ENCODE measurements at regions not wholly inside any gene's neighbourhood (a gene's known extent, or its start where the extent isn't known, plus 50 kb on each side); places are given as distances from the start of the nearest gene placed in this dataset.

DNA sequence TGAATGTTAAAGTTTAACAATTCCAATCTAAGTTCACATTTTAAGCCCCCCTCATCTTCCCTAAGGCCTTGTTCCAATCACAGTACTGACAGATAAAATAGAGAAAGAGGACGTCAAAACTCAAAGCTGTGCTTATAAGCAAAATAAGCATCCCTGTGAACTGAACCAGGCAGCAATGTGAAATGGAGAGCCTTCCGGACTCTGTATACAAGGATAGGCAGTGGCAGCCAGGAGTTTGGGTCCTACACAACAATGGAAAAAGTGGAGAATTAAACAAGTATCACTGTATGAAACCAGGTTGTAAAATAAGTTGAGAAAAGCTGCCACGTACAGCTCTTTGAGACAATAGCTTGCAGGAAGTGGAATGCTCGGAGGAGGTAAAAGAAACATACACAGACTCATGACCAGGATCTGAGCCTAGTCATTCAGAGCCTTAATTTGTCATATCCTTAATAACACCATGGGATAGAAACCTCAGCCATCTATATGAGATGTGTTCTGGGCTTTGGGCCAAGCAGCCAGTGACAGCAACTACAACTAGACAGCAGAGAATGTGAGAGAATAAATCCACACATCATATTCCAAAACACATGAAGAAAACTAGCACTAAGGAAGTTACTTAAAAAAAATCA, 55.2 kb upstream of the PALMD start:
- TF ChIP-seq, protein P1, sequence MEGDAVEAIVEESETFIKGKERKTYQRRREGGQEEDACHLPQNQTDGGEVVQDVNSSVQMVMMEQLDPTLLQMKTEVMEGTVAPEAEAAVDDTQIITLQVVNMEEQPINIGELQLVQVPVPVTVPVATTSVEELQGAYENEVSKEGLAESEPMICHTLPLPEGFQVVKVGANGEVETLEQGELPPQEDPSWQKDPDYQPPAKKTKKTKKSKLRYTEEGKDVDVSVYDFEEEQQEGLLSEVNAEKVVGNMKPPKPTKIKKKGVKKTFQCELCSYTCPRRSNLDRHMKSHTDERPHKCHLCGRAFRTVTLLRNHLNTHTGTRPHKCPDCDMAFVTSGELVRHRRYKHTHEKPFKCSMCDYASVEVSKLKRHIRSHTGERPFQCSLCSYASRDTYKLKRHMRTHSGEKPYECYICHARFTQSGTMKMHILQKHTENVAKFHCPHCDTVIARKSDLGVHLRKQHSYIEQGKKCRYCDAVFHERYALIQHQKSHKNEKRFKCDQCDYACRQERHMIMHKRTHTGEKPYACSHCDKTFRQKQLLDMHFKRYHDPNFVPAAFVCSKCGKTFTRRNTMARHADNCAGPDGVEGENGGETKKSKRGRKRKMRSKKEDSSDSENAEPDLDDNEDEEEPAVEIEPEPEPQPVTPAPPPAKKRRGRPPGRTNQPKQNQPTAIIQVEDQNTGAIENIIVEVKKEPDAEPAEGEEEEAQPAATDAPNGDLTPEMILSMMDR (conservative IDR thresholded peaks at IDR 0.05; ENCODE audit: low read length) = no peak
- TF ChIP-seq EZH2phosphoT487 (IDR thresholded peaks at IDR 0.05; ENCODE audit: borderline replicate concordance) = no peak
